ENCODE measurements at regions not wholly inside any gene's neighbourhood (a gene's known extent, or its start where the extent isn't known, plus 50 kb on each side); places are given as distances from the start of the nearest gene placed in this dataset.

GRCh38 chr17:19482576-19482975 lies 51.1 kb upstream of the SLC47A1 start (continued):
- TF ChIP-seq ZNF462 (CRISPR knock-in tag; IDR thresholded peaks at IDR 0.05) (no peak), ZNF114 (CRISPR knock-in tag; IDR thresholded peaks at IDR 0.05) (no peak)
